HG02938 (cell line): ENCODE measurements at regions not wholly inside any gene's neighbourhood (a gene's known extent, or its start where the extent isn't known, plus 50 kb on each side); places are given as distances from the start of the nearest gene placed in this dataset.
"Not testable (repeated sequence)": the region's sequence is repeated elsewhere in the genome, so short reads cannot be mapped to it uniquely, and the experiment has no call there.

ENCODE experiments used
- ATAC-seq: cut with Tn5 transposase; IDR thresholded peaks from one replicate; pipeline ENCODE4 v1.9.1; 2021; ENCODE audit warnings: mild to moderate bottlenecking, moderate library complexity; ENCODE audit not compliant: unreplicated experiment

DNA sequence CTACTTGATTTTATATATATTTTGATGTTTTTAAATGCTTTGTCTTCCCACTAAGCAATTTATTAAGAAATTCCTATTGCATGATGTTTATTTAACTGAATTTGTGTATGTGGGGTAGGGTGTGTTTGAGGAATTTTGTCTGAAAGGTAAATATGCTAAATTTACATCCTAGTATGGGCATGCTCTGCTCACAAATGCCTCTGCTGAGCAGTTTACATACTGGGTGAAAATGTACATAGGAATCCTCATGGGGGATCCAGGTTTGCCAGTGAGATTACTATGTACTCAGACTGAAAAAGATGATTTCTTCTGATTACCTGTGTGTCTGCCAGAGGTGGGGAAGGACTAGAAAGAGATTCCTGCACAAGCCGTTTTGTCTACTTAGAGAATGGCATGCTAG is 126.6 kb downstream of the DISP1 start:
- no peak for ATAC-seq

DNA sequence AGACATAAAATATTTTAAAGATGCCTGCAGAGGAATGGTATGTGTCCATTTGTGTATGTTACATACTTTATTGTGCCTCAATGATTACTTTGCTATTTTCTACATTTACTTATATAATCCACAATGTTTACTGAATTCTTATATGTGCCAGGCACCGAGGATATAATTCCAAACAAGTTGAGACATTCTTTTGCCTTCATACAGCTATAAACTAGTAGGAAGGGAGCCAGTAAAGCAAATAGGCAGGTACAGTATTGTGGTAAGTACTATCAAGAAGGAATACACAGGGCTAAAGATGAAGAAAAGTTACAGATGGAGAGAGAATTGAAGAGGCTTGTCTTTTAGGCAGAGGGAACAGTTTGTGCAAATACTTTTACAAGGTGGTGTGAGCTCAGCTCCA is 131.6 kb downstream of the DISP1 start:
- ATAC-seq, result no peak

DNA sequence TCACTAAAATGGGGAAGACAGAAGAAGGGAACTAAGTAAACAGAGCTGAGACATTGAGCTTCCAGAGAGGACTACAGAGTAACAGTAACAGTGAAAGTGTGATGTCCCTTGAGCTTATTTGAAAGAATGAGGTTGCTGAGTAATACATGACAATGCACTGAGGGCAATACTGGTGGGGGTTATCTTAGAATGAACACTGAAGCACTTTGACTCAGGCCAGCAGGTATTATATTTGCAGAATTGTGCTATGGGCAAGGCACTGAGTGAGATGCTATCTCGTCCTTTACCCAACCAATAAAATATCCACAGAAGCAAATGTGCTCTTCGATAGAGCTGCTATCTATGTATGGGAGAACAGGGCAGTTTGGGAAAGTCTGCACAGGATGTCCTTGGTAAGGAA is 133.2 kb downstream of the DISP1 start:
- ATAC-seq, result no peak

DNA sequence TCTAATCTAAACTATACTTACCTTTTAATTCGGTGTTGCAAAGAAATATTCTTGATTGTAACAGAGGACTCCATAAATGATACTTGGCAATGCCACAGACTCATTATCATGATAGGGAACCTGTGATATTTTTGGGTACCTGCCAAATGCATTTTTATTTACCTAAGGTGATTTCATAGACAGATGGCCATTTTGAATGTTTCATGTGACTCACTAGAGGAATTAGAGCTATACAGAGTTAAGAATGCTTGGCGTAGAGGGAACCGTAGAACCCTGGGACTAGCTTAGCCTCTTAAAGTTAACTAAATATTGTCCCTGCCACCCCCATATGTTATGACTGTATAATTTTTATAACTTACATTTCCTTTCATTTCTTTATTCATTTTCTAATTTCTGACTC is 136.1 kb downstream of the DISP1 start:
- no peak for ATAC-seq

DNA sequence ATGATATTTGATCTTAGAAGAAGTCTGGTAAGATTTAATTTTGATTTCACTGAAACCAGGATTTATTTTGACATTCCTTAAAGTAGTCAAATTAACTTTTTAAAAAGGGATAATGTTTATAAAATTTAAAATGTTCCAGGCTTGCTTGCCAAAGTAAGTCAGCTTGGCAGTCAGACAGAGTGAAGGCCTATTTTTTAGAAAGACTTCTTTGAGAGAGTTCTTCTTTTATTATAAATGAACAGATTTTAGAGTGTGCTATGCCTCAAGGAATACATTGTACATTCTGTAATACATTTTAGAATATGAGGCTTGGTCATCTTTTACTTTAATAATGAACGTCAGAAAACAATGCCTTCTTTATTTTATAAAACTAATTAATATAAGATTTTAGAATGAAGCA is 138.7 kb downstream of the DISP1 start:
- ATAC-seq, result no peak

DNA sequence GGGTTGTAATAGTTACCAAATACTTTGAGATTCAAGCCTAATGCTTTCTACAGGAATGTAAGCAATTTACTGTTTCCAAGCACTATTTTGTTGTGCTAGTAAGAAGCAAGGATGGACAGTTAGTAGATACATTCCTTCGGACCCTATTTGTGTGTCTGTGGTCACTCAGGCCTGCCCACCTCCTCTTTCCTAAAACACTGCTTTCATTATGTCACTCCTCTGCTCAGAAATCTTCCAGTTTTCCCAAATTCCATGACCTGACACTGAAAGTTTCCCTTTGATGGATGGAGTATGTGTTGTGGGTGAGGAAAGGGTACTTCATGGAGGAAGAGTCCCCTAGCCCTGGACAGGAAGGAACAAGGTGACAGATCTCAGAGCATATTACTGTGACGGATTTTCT is 141.1 kb downstream of the DISP1 start:
- ATAC-seq, result no peak

- no peak for ATAC-seq
Measured at GRCh38 chr1:222956601-222957000, 141.8 kb downstream of the DISP1 start.

GRCh38 chr1:222967466-222968240 is 152.8 kb downstream of the DISP1 start:
- ATAC-seq, result no peak

DNA sequence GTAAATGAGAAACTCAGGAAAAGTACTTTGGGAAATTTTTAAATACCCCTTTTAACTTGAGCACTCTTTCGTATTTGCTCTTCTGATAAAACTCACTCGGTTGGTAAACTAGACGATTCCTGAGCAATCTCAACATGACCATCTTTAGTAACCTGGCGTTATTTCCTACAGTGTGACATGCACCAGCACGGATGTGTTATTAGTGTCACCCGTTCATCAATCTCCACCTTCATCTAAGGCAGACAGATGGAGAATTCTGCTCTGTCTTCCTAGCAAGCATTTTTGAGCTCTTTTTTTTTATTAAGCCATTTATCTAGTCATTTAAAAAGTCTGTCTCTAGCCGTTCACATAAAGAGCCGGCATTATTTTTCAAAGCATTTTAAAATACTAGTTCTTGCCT is 155.2 kb downstream of the DISP1 start:
- no peak for ATAC-seq

DNA sequence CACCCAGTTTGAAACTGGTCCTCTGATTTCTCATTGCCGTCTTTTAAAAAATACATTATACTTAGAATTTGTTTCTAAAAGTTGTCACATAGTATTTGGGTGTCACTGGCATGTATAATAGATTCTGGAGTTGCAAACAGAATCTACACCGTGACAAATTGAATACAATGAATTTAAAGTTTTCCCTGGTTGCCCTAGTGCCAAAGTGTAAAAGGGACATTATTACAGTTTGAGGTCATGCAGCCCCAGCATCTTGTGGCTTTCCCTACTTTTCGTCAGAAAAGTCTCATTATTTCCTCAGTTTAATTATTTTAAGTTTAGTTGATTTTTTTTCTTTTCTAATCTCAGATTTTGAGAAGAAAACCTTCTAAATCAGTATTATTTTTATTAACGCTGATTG is 155.9 kb downstream of the DISP1 start:
- no peak for ATAC-seq

DNA sequence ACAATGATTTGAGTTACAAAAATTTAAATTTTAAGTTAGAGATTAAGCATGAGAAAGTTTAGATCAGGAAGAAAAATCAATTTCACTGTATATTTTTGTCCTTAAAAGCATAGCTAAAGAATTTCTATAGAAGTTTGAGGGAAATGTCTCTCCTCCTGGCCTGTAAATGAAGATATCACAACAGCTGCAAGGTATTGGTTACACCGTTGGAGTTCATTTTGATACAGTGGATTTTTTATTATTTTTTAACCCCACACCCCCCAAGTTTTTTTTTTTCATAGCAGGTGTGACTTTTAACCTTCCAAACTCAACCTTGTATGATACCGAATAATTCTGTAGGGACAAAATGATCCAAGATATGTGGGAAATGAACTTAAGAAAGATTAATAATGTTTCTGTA is 156.3 kb downstream of the DISP1 start:
- ATAC-seq, result no peak

GRCh38 chr1:222973561-222973960 is 158.7 kb downstream of the DISP1 start:
- no peak for ATAC-seq

DNA sequence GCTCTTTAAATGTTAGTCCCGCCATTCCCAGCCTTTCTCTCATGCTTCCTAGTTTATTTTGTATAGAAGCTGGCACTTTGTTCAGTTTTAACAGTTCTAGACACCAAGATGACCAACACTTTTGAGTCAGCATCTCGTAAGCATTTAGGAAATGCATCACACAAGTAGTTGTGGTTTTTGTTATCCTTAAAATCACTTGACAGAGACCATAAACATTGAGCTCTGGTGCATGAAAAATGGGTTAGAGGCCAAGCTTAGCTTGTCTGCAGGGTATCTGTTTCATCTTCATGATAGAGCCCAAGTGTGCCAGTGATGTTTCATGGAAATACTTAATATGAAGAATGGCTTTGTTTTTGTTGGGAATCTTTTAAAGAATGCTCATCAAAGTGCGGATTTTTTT is 159.7 kb downstream of the DISP1 start:
- ATAC-seq, result no peak

DNA sequence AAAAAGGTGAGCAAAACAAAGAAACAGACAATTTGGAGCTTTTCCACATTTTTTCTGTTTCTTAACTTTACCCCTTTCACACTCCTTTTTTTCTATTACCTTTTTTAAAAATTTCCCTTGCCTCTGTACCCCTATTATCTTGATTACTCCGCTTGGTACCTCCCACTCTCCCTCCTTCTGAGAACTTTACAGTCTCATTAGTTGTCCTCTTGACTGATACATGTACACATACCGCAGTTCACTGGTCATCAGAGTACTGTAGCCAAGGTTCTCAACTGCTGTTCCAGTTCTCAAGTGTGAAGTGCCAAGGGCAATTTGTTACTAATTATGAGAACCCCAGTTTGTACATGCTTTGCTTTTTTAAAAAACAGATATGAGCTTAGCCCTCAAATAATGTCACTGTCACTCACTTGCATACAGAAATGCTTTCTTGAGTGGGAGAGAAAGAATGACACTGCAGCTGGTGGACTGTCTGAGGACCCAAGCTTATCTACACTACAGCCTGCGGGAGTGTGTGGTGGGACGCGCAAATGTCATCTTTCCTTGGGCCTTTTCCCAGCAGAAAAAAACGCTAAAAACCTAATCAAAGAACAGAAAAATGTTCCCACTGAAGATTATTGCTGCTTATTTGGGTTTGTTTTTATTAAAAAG is 160.8 kb downstream of the DISP1 start:
- no peak for ATAC-seq

DNA sequence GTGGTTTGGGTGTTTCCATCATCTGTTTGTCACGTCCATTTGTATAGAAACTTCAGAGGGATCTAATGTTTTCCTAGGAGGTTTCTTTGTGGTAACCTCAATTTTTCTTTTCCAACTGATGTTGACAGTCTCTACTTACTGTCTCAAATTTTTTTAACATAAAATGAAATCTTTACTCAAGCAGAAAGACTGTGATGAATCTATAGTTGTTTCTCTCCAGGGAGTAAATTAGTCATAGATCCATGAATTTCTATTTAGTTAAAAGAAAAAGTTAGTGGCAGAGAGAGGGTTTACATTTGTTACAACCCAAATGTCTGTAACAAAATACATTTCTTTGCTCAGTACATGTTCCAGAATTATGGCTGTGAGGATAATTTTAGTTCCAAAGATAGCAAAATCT is 161.6 kb downstream of the DISP1 start:
- no peak for ATAC-seq

DNA sequence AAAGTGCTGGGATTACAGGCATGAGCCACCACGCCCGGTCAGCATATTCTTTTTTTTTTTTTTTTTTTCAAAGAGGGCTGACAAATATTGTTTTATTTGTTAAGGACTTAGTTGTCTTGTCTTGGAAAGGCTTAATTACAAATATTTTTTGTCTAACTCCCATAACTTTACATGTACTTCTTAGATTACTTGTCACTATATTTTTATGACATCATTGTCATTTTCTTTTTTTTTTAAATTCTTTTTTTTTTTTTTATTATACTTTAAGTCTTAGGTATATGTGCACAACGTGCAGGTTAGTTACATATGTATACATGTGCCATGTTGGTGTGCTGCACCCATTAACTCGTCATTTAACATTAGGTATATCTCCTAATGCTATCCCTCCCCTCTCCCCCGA is 162.5 kb downstream of the DISP1 start:
- not testable (repeated sequence) for ATAC-seq

DNA sequence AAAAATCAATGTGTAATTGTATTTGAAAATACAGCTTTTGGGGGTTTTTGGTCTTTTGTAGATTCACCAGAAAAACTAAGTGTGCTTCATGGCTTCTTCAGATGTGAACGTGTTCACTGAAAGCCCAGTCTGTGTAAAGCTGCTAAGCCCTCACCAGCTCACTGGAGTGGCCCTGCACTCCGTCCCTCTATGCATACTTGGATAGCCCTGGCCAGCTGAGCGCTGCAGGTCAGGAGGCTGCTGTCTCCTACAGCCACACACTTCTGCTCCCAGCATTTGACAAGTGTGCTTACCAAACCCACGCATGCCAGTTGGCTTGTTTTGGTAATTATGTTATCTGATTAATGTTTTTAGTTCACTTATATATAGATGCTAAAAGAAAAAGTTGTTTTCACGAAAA is 163.5 kb downstream of the TLR5 start:
- no peak for ATAC-seq

GRCh38 chr1:222987674-222988076 is 155.4 kb downstream of the TLR5 start:
- ATAC-seq, result no peak

GRCh38 chr1:222989443-222989842 is 153.6 kb downstream of the TLR5 start:
- no peak for ATAC-seq

DNA sequence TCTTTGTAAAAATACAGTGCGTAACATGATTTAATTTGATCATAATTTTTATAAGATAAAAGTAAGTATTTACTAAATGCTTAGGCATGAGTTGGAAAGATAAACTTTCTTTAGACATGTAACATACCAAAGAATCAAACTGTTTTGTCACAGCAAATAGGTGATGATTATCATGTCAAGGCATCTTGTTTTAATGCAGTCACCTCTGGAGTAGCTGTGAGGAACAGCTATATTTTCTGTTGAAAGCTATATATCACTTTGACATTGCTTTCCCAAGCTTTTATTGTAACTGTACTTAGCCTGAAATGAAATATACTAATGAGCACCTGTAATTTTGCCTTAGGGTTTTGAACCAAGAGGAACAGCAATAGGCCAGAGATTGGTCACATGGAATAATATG is 151.9 kb downstream of the TLR5 start:
- no peak for ATAC-seq

DNA sequence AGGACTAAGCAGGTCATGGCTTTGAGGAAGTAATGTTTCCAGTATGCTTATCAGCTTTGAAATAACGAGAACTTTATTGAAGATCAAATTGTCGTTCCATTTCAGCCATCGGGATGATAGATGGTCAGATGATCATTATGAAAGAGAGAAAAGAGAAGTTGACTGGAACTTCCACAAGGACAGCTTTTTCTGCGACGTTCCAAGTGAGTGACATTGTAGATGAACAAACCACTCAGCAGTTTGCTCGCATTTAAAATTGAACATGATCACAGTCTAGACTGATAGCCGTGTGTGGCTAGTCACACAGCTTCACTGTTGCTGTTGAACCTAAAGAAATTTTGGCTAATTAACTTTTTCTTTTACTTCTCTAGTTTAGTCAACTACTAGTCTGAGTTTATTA is 151.1 kb downstream of the TLR5 start:
- no peak for ATAC-seq

DNA sequence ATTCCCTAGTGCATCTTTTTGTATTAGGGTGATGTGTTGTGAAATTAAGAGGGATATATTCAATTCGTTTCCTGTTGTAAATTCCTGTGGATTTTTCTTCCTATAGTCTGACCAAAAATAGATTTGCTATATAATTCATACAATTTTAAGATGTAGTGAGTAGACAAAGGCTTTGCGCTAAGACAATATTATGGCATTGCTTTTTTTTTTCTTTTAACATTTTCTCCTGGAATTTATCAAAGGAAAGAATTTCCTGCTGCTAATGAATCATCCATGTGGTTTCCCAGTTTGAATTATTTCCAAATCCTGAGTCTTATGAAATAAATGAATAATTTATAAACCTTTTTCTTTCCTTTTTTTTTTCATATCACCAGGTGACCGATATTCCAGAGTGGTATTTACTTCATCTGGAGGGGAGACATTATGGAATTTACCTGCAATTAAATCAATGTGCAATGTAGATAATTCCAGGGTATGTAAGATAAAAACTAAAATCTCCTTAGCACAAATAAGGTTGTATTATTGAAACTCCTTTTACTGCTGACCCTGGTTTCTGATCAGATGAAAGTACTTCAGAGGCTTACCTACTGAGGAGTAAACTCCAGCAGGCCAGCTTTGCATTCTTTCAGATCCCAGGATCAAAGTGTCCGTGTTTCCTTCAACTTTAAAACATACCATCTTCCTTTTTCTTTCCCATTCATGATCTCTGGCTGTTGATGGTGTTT is 148.4 kb downstream of the TLR5 start:
- no peak for ATAC-seq
